CD4-positive, alpha-beta T cell treated with Interferon alpha-2 for 1 hour (primary cell): ENCODE measurements at regions not wholly inside any gene's neighbourhood (a gene's known extent, or its start where the extent isn't known, plus 50 kb on each side); places are given as distances from the start of the nearest gene placed in this dataset.
"Not testable (repeated sequence)": the region's sequence is repeated elsewhere in the genome, so short reads cannot be mapped to it uniquely, and the experiment has no call there.

Experiments
- DNase-seq, 2 donors: peaks; one replicate each; pipeline ENCODE4 v3.0.0-alpha.2; 2020 to 2022

- DNase-seq = no peak
Observed at GRCh38 chr3:153944084-153944483, 177.1 kb upstream of the ARHGEF26 start.

- no peak for DNase-seq
Observed at GRCh38 chr3:153951276-153951675, 169.9 kb upstream of the ARHGEF26 start.

DNA sequence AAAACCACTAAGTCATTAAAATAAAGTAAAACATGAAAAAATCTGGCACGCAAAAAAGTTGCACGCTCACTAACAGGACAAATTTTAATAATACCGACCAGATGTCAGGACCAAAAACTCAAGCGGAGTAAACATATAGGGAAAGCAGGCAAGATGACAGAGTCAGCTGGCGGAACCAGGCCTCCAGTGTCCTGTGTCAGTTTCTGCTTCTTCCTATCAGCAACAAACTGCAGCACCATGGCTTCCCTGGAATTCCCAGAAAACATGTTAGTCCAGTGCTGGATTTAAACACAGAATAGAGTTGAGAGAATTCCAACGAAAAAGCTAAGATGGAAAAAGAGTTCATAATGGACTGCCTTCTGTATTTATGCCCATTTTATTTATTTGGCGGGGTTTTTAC, 169.1 kb upstream of the ARHGEF26 start:
- DNase-seq = no peak

- DNase-seq = no peak
Observed at GRCh38 chr3:153956613-153957012, 164.6 kb upstream of the ARHGEF26 start.

GRCh38 chr3:153957421-153957820, 163.8 kb upstream of the ARHGEF26 start:
- DNase-seq = no peak

GRCh38 chr3:153958635-153959595, 162.3 kb upstream of the ARHGEF26 start:
- no peak for DNase-seq

GRCh38 chr3:153960458-153961074, 160.6 kb upstream of the ARHGEF26 start:
- DNase-seq = no peak

GRCh38 chr3:153961494-153961893, 159.7 kb upstream of the ARHGEF26 start:
- DNase-seq = no peak

- DNase-seq = no peak
Observed at GRCh38 chr3:153963012-153963411, 158.2 kb upstream of the ARHGEF26 start.

DNA sequence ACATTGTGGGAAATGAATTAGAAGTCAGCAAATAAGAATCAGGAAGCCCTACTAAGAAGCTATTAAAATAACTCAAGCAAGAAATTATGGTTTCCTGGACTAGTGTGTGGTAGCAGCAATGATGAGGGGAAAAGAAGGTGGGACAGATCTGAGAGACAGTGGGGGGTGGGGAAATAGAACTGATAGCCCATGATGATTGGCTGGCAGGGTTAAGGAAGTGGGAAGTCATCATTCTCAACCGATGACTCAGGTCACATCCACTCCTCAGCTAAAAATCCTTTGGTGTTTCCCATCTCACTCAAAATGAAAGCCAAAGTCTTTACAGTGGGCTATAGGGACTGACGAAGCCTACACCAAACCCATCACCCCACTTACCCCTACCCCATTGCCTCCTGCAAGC, 153.9 kb upstream of the ARHGEF26 start:
- no peak for DNase-seq

DNA sequence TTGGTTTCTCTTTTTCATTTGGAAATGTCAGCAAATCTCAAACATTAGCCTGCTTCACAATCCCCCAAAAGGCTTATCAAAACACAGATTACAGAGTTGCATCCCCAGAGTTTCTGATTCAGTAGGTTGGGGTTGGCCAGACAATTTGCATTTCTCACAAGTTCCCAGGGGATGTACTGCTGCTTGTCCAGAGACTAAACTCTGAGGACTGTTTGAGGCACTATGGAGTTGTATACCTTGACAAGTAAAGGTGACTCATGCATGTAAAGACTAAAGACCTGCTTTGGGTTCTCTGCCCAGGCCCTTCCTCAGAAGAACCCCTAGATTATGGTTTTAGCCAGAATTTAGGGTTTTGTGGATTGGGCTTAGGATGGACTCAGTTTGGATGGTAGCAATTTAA, 151.1 kb upstream of the ARHGEF26 start:
- no peak for DNase-seq

- no peak for DNase-seq
Observed at GRCh38 chr3:153970741-153971347, 150.3 kb upstream of the ARHGEF26 start.

- no peak for DNase-seq
Observed at GRCh38 chr3:153972862-153973261, 148.3 kb upstream of the ARHGEF26 start.

DNA sequence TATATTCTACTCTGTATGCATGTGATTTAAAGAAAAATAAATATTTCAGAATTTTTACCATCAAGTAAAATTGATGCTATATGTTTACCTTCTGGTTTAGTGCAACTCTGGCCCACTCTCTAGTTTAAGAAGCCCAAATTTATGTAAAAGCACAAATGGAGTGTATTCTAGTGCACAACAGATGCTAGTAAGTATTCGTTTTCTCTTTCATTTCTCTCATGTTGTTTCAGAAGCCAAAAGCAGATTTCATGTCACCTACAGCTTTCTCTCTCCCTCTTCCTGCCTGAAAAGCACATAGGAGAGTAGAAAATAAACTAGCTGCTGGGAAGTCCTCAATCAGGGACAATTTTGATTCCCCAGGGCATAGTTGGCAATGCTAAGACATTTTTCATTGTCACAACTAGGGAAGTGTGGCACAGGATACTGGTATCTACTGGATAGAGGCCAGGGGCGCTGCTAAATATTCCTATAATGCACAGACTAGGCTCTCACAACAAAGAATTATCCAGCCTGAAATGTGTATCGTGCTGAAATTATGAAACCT, 147.4 kb upstream of the ARHGEF26 start:
- no peak for DNase-seq

DNA sequence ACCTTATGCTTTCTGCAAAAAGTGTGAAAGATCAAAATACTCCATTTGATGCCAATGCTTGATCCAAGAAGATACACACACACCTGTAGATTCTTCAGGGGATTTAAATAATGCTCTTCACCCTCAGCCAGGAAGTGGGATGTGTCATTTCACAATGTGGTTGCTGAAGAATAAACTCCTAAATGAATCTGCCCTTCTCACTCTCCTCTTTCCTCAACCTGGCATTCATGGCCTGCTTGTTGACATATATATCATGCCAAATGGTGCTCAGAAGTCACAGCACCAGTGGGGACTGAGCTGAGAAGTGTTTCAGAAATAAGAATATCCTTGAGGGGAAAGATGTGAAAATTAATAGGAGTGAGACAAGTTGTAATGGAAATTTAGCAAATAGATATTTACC, 146.6 kb upstream of the ARHGEF26 start:
- no peak for DNase-seq

GRCh38 chr3:153976891-153977554, 144.2 kb upstream of the ARHGEF26 start:
- no peak for DNase-seq

DNA sequence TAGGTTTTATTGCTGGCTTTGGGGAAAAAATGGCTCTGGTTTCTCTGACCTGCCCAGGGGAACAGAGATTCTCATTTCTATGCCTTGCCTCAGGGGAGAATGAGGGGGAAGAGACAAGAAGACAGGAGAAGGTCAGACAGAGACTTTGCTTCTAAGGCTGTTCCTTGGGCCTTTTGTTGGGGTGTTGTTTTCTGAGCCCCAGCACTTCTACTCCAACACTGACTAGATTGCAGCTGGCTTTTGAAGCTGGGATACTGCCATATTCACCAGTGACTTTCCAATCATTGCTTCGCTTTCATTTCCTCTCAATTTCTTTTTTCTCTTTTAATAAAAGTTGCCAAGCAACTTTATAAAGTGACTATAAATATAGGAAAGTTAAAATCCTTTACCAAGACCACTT, 143.2 kb upstream of the ARHGEF26 start:
- DNase-seq = no peak

DNA sequence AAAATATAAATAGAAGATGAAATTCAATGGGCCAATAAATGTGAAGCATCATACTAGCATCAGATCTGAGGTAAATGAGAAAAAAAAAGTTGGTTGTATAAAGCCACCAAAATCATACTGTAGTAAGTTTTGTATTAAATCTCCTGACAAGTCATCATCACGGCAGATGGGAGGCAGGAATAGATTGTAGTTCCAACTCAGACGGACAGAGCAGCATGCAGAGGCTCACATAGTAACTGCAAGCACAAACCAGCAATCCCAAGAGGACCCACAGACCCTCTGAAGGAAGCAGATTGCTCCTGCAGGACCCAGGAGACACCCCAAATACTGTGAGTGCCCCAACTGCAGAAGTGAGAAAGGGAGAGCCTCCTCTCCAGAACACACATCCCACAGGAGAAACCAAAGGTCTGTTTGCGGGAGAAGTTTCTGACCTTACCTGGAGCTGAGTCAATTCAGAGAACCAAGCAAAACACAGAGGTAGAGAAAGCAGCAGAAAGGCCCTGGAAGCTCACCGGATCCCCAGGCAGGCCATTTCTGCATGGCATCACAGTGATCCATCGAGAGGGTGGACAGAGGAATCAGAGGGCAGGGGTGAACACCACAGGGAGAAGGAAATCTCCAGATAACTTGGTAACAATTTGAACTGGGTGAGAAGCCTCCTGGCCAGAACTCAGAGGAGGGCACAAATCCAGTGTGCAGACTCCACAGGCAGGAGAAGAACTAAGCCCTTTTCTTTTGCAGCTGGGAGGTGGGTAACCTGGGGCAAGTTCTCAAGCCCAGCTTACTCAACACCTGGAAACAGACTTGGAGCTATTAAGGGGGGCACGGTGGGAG, 141.6 kb upstream of the ARHGEF26 start:
- DNase-seq = no peak

- DNase-seq = no peak
Observed at GRCh38 chr3:153980252-153980590, 141.0 kb upstream of the ARHGEF26 start.

- DNase-seq = not testable (repeated sequence)
Observed at GRCh38 chr3:153997364-153997763, 123.8 kb upstream of the ARHGEF26 start.

DNA sequence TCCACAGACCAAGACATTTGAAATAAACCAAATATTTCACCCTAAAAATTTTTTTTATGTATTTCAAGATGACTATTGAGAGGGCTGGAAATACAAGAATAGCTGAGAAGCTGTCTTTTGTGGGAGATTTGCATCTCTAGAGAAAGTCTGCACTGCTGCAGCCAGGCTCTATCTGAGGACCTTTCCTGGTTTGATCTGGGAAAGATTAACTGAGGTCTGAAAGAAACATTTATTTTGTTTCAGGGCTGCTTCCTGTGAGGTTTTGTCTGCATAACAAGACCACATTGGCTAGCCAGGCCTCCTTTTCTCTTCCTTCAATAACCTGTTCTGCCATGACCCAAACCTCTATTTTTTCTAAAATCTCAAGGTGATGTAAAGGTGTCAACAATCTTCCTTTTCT, 117.5 kb upstream of the ARHGEF26 start:
- DNase-seq = no peak

DNA sequence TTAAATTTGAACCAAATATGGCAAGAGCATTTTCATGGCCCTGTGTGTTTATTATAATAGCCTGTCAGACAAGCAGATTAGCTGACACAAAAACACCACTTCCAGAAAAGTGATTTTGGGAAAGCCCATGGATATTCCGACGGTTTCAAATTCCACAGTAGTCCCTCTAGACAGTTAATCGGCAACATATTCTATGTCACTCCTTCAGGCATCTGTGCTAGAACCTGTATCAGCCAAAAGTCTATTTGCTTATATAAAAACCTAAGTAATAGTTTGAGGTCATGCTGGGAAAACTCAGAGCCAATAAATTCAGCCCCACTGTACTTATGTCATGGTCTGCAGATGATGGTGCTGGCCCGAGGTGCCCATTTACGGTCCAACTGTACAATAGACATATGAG, 110.2 kb upstream of the ARHGEF26 start:
- DNase-seq = no peak
